MG63 (cell line): ENCODE measurements at regions not wholly inside any gene's neighbourhood (a gene's known extent, or its start where the extent isn't known, plus 50 kb on each side); places are given as distances from the start of the nearest gene placed in this dataset.
"Not testable (repeated sequence)": the region's sequence is repeated elsewhere in the genome, so short reads cannot be mapped to it uniquely, and the experiment has no call there.

Experiments
- DNase-seq: peaks from one replicate; pipeline ENCODE4 v3.0.0-alpha.2; 2020
- H3K27me3 ChIP-seq: fragments of 250-450 bp; sonication (Bioruptor Pico); 2 replicates; pipeline ENCODE4 v1.5.1; 2020; ENCODE audit warnings: mild to moderate bottlenecking, moderate library complexity
- H3K36me3 ChIP-seq: fragments of 250-450 bp; sonication (Bioruptor Pico); 2 replicates; pipeline ENCODE4 v1.5.1; 2020; ENCODE audit warnings: mild to moderate bottlenecking, moderate library complexity
- H3K4me3 ChIP-seq: fragments of 250-450 bp; sonication (Bioruptor Pico); 2 replicates; pipeline ENCODE4 v1.5.1; 2020; ENCODE audit warnings: mild to moderate bottlenecking, moderate library complexity
- H3K9me3 ChIP-seq: fragments of 250-450 bp; sonication (Bioruptor Pico); 2 replicates; pipeline ENCODE4 v1.5.1; 2020; ENCODE audit warnings: mild to moderate bottlenecking, moderate library complexity

DNA sequence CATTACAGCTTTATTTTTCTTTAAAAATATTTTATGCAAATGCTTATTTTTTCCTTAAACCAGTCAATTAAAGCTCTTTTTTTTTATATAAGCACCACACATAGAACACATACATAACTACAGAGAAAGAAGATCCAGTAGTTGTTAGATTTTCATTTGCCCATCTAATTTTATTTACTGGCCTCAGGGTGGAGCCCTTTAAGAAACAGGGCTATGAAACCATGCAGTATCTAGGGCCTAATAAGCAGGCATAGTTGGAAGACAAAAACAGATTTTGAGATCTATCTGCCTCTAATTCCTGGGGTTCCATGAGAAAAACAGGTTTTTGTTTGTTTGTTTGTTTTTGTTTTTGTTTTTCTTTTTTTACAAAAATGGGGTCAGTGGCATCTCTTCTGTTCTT is 120.6 kb downstream of the BCHE start:
- Histone ChIP-seq H3K27me3 (no peaks in the 10 kb centered on the region), H3K36me3 (no peaks in the 10 kb centered on the region), H3K9me3 (no peaks in the 10 kb centered on the region), H3K4me3 (no peak overlapping the region)
- no peak for DNase-seq

DNA sequence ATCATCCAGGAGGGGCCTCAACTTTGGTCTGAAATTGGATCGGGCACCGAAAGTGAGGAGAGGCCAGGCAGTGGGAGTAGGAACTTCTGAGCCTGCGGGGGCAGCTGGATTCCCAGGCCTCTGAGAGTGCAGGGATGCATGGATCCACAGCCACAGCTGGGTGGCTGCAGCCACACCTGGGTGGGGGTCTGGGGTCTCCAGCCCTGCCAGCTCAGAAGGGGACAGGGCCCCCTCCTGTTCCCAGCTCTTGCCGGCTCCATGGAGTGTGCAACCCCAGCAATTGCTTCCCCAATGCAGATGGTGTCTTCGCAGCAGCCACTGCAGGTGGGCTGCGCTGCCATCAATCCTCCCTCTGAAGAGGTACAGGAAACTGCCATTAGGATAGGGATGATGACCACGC is 123.7 kb downstream of the BCHE start:
- no peaks in the 10 kb centered on the region for H3K27me3 ChIP-seq
- H3K4me3 ChIP-seq = no peak overlapping the region
- no peaks in the 10 kb centered on the region for H3K36me3 ChIP-seq
- no peak for DNase-seq
- no peaks in the 10 kb centered on the region for H3K9me3 ChIP-seq

DNA sequence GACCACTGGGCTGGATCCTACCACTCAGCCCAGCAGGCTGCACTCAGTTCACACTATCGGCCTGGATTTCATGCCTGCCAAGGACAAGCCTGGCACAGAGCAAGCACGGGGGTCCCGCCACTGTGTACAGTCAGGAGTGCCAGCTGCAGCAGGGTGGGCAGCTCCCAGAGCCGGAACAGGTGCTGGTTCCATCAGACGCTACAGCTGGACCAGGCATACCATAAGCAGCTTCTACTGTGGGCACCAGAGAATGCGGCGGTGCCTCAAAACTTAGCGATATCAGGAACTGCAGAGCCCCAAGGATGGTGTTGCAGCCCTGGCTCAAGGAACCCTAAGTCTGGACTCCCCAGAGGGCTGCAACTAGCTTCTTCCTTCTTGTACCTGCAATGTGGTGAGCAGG is 124.8 kb downstream of the BCHE start:
- DNase-seq = no peak
- Histone ChIP-seq H3K27me3 (no peaks in the 10 kb centered on the region), H3K9me3 (no peaks in the 10 kb centered on the region), H3K4me3 (no peak overlapping the region), H3K36me3 (no peaks in the 10 kb centered on the region)

DNA sequence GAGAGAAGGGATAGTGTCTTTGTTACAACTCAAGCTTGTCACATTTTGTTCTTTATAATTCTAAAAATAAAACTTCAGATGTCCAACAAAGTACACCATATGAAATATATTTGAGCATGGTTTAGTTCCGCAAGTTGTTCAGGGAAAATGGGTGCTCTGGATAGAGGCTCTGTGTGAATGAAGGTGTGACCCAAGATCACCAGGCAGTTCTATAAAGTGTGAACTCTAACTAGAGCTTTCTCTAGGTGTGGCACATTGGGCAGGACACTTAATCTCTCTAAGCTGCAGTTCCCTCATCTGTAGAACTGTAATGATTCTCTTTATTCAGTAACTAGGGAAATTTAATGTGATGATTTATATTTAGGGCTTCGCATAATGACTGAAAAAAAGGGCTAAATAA is 139.3 kb downstream of the BCHE start:
- Histone ChIP-seq H3K36me3 (no peaks in the 10 kb centered on the region), H3K9me3 (peaks cover 2% of the 10 kb centered on the region; the same call in 1 of the 2 replicates), H3K27me3 (no peaks in the 10 kb centered on the region), H3K4me3 (no peak overlapping the region)
- no peak for DNase-seq

DNA sequence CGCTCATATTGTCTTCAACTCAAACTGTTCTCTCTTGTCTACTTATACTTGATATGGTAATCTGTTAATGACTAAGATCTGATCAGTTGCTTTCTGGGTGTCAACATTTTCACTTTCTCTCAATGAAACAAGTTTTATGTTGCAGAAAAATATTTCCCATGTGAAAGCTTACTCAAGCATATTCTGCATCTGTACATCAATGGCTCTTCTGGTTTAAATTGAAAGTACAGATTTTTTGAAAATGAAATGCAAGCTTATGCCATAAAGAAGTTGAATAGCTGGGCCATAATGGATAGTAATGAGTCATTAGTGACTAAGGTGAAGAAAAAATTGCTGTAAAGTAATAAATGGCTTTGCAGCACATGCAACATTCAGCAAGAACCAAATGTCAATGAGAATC is 140.7 kb downstream of the BCHE start:
- Histone ChIP-seq H3K4me3 (no peak overlapping the region), H3K27me3 (no peaks in the 10 kb centered on the region), H3K9me3 (peaks cover 2% of the 10 kb centered on the region; the same call in 1 of the 2 replicates), H3K36me3 (no peaks in the 10 kb centered on the region)
- DNase-seq = no peak

DNA sequence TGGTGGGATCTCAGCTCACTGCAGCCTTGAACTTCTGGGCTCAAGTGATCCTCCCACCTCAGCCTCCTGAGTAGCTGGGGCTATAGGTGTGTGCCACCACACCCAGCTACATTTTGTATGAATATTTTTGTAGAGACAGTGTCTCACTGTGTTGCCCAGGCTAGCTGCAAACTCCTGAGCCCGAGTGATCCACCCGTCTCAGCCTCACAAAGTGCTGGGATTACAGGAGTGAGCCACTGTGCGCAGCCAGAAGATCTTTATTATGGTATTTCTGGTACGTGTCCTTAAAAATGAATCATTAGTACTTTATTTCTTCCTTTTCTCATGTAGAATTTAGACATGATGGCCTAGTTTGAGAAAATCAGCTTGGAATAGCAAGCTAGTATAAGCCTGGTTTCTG is 153.3 kb downstream of the BCHE start:
- peak overlapping the region; percentile 19 for H3K4me3 ChIP-seq

DNA sequence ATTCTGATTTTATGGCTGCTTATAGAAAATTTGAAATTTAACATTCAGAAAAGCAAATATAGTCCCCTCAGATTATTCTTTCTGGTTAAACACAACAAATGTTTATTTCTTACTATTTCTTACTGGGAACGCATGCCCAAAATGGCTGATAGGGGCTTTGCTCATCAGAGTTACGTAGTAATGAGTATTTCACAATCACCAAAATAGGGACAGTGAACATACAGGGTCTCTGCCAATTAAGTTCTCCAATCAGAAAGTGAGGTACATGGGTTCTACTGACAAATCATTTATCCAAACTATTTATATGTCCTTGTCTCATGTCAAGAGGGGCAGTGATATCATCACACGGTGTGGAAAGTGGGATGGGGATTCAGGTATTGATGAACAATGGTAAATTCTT is 154.5 kb downstream of the BCHE start:
- H3K36me3 ChIP-seq = no peaks in the 10 kb centered on the region
- no peaks in the 10 kb centered on the region for H3K27me3 ChIP-seq
- no peak overlapping the region for H3K4me3 ChIP-seq
- H3K9me3 ChIP-seq = no peaks in the 10 kb centered on the region
- DNase-seq = no peak

More for the DNA sequence above, 153.3 kb downstream of the BCHE start:
- no peaks in the 10 kb centered on the region for H3K9me3 ChIP-seq
- H3K27me3 ChIP-seq = no peaks in the 10 kb centered on the region
- no peak for DNase-seq
- no peaks in the 10 kb centered on the region for H3K36me3 ChIP-seq

DNA sequence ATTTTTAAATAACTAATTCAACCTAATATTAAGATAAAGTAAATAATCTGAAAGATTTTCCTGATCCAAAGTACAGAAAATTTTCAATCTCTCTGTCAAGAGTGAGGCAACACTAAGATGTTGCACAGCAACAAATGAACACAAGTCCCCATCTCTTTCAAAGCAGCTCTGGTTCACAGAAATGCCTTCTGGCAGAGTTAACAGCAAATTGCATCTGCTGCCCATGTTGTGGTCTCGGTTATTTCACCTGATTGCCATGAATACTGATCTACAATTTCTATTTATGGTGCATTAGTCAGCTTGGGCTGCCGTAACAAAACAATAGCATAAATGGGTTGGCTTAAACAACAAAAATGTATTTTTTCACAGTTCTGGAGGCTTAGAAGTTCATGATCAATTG is 167.3 kb downstream of the BCHE start:
- Histone ChIP-seq H3K27me3 (no peaks in the 10 kb centered on the region), H3K9me3 (no peaks in the 10 kb centered on the region; the same call in 1 of the 2 replicates)
- peak; percentile 42 for DNase-seq

DNA sequence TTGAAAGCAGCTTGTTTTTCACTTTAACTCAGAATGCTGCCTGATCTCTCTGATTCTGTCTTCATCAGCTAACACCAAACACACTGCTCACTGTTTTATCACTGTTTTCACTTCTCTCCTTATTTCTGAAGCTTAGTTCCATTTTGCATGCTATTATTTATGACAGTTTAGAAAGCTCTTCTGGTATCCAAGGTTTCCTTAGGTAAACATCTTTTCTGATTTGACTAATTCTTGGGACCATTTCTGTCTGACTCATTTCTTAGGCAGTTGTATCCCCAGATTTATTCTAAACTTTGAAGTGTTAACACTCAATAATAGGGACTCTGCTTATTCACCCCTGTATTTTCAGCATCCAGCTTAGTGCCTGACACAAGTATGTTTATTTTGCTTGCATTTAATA is 167.7 kb downstream of the BCHE start:
- H3K4me3 ChIP-seq = no peak overlapping the region
- DNase-seq = no peak

More for the DNA sequence above, 167.3 kb downstream of the BCHE start:
- Histone ChIP-seq H3K4me3 (no peak overlapping the region), H3K36me3 (no peaks in the 10 kb centered on the region)

DNA sequence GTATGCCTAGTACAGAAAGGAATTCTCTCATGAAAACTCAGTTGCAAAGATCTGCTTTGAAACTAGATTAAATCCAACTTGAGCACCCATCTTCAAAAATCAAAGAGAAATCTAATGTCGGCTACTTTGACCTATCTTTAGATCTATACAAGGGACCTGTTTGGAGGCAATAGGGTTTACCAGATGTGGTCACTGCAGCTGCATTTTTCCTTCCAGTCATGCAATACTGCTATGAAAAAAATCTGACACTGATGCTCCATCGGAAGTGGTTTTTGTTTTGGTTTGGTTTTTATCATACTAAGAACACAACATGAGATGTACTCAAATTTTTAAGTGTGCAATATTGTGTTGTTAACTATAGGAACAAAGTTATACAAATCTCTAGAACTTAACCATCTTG is 169.5 kb downstream of the BCHE start:
- Histone ChIP-seq H3K27me3 (no peaks in the 10 kb centered on the region), H3K4me3 (no peak overlapping the region), H3K36me3 (no peaks in the 10 kb centered on the region), H3K9me3 (no peaks in the 10 kb centered on the region)
- no peak for DNase-seq

More for the DNA sequence above, 167.7 kb downstream of the BCHE start:
- Histone ChIP-seq H3K36me3 (no peaks in the 10 kb centered on the region), H3K9me3 (no peaks in the 10 kb centered on the region; the same call in 1 of the 2 replicates), H3K27me3 (no peaks in the 10 kb centered on the region)

DNA sequence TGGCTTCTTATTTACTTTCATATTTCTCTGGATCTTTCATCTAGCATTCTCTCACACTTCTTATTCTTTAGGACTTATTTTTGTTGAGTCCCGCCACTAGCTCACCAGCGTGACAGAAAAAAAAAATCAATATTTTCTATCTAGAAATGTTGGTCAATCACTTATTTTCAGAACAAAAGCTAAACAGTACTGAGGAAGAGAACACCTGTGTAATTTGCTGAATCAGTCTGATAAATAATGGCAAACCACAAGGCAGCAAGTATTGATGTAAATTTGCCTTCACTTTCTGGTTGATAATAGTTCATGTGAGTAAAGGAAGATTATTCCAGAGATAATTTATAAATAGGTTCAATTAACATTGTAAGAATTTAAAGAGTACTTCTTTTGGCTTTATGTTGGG is 179.2 kb downstream of the BCHE start:
- Histone ChIP-seq H3K9me3 (no peaks in the 10 kb centered on the region), H3K27me3 (no peaks in the 10 kb centered on the region), H3K4me3 (no peak overlapping the region), H3K36me3 (no peaks in the 10 kb centered on the region)
- DNase-seq = no peak

DNA sequence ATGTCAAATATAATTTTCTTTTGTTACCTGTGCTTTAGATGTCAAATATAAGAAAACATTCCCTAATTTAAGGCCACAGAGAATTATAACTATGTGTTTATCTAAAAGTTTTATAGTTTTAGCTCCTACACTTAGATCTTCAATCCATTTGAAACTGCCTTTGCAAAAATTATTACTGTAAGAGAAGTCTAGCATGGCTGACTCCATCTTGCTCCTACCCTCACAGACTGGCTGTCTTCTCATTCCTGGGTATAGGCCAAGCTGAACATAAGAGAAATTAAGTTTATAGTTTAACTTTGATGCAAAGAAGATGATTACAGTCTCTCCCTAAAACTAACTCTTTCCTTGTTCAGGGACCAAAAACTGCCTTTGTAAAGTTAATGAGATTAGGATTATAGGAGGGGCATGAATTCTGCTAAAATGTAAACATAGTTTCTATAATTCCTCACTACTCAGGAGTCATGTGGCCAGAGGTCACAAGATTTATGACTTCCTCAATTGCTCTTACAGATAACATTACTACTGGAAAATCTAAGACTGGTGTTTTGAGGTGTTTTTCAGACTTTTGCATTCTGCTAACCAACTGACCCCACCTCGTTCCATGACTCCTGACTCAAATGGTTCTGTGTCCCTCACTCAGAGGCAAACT is 184.0 kb downstream of the BCHE start:
- no peaks in the 10 kb centered on the region for H3K36me3 ChIP-seq
- H3K27me3 ChIP-seq = no peaks in the 10 kb centered on the region
- no peak overlapping the region for H3K4me3 ChIP-seq
- H3K9me3 ChIP-seq = no peaks in the 10 kb centered on the region
- no peak for DNase-seq

DNA sequence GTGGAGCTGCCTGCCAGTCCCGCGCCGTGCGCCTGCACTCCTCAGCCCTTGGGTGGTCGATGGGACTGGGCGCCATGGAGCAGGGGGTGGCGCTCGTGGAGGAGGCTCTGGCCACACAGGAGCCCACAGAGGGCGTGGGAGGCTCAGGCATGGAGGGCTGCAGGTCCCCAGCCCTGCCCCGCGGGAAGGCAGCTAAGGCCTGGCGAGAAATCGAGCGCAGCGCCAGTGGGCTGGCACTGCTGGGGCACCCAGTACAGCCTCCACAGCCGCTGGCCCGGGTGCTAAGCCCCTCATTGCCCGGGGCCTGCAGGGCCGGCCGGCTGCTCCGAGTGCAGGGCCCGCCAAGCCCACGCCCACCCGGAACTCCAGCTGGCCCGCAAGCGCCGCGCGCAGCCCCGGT is 187.9 kb downstream of the BCHE start:
- not testable (repeated sequence) for H3K9me3 ChIP-seq, H3K36me3 ChIP-seq, H3K4me3 ChIP-seq, H3K27me3 ChIP-seq, DNase-seq

DNA sequence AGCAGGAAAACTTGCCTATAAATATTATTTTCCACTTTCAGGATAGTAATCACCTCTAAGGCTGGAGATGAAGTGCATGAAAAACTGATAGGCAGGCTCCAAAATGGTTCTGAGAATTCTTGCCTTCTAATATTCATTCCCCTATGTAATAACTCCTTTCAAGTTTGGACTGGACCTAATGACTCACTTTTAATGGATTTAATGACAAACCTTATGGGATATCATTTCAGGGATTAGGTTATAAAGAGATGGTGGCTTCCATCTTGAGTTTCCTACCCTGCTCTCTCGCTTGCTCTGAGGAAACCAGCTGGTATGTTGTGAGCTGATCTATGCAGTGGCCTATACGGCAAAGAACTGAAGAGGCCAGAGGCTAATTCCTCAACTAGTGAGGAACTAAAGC is 192.0 kb downstream of the BCHE start:
- Histone ChIP-seq H3K27me3 (no peaks in the 10 kb centered on the region), H3K36me3 (no peaks in the 10 kb centered on the region), H3K4me3 (no peak overlapping the region), H3K9me3 (peaks cover 9% of the 10 kb centered on the region)
- DNase-seq = no peak

DNA sequence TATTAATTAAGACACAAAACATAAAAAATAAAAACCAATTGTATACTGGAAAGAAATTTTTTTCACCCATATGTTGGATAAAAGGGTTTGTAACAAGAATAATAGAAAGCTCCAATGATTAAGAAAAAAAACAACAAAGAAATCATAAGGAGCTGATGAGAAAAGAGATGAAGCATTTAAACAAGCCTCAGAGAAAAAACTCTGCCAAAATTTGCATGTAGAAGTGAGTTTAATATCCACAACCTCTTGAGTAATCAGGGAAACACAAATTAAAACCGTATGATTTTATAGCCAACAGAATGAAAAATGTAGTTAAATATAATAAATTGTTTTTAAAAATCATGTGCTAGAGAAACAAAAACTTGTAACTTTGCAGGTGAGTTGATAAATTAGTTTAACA is 192.9 kb downstream of the BCHE start:
- no peaks in the 10 kb centered on the region for H3K27me3 ChIP-seq
- H3K4me3 ChIP-seq = no peak overlapping the region
- no peaks in the 10 kb centered on the region for H3K36me3 ChIP-seq
- no peak for DNase-seq
- H3K9me3 ChIP-seq = peaks cover 9% of the 10 kb centered on the region

DNA sequence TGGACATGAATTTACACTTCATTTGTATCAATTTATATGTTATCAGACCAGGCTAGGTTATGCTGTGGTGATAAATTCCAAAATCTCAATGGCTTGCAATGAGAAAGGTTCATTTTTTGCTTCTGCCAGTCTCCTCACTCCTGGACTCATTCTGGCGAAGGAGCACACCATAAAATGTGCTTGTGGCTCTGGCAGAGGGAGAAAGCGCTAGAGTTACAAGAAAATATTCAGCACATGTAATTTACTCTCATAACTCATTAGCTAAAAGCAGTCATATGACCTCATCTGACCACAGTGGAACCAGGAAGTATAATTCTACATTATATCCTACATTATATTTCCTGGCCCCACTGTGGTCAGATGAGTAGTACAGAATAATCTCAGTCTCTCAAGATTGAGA is 193.8 kb downstream of the BCHE start:
- H3K9me3 ChIP-seq = peaks cover 9% of the 10 kb centered on the region
- H3K27me3 ChIP-seq = no peaks in the 10 kb centered on the region
- H3K36me3 ChIP-seq = no peaks in the 10 kb centered on the region
- peak; percentile 46 for DNase-seq
- no peak overlapping the region for H3K4me3 ChIP-seq

DNA sequence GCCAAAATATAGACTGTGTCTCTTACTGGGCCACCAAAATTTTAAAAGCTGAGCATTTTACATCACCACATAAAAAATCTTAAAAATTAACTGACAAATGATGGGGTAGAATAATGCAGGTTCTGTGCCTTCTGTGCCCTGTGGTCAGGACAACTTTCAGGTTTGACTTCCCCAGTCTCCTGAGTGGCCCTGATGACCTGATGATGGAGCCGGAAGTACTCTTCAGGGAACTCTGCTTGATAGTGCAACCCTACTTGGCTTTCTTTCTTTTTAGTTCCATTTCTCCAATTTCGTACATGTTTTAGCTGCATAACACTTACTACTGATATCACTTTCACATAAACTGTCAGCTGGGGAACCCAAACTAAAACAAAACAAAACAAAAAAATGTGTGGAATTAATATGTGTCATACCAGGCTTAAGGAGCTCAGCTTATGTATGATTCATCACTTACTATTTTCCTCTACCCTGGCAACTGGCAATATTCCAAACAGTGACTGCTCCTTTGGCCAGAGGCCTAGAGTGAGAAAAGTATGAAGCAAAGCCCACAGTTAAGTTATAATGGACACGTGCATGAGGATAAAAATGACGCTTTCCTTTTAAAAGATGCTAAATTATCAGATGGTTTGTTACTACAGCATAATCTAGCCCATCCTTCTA is 194.3 kb downstream of the BCHE start:
- peak; percentile 87 for DNase-seq
- Histone ChIP-seq H3K9me3 (peaks cover 9% of the 10 kb centered on the region), H3K4me3 (no peak overlapping the region), H3K27me3 (no peaks in the 10 kb centered on the region), H3K36me3 (no peaks in the 10 kb centered on the region)

DNA sequence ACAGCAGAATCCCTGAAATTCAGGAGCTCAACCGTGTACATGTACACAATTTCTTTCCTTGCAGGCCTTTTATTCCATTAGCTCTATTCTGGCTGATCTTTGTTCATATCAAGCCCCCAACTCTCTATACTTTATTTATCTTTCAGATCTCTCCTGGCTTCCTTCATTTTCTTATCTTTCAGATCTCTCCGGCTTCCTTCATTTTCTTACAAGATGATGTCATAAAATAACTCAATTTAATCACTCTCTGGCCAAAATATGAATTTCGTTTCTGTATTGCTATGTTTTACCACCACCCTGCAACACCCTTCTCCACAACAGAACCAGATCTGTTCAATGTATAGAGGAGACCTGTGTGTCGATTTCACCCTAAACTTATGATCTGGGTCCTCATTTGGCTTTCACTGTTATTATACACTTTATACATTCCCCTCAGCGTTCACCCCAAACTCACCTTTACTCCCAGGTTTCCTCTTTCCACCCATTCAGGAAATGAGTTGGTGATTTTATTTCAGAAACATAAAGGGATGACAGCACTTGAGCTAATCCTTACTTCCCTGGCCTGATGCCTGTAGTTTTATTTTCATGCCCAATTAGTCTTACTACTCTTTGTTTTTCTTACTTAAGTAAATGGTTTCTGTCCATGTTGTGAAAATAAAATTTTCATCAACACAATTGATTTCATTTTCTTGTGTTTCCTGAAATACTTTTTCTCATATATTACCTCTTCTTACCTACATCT is 195.5 kb downstream of the BCHE start:
- Histone ChIP-seq H3K9me3 (peaks cover 9% of the 10 kb centered on the region), H3K27me3 (no peaks in the 10 kb centered on the region), H3K4me3 (no peak overlapping the region), H3K36me3 (no peaks in the 10 kb centered on the region)
- no peak for DNase-seq
